ENCODE measurements at regions not wholly inside any gene's neighbourhood (a gene's known extent, or its start where the extent isn't known, plus 50 kb on each side); places are given as distances from the start of the nearest gene placed in this dataset.

DNA sequence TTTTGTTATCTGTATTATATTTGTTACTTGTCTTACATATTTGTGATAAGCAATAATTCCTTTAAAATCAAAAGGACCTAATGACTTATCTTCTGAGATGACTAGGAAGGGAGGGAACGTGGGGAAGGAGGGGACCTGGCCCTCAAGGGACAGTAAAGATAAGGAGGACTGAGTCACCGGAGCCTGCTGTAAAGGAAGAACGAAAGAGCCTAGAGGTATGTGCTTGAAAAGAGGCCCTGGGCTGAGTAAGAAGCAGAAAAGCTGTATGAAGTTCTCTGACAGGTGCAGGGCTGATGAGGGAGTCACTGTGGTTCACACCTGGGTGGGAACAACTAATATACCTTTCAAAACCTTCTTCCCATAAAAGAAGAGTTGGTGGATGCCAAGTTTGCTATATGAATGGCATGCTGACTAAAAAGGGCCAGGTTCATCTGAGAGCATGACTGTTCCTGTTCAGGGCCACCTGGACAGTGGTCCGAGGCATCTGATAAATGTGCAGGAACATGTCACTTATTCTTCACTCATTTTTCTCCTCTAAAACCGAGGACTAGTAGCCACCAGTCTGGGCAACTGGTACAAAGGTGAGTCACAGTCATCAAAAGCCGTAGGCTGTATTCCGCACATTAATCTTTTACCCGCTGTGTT is 111.3 kb downstream of the TNFAIP3 start:
- BruUV-seq (replicated peaks), result no TSS peak
- Histone ChIP-seq H3K27me3 (ENCODE audit: control insufficient read depth in 1 of 2, insufficient read depth in 2 of 2, low read length in 2 of 2) (peaks cover 0 to 40% of the 10 kb centered on the region in 2 experiments; a peak in 4 of 5 replicates), H2AFZ (ENCODE audit: low read length) (no peak overlapping the region), H3K9ac (ENCODE audit: insufficient read depth, low read depth, low read length) (no peak overlapping the region), H3K27ac (ENCODE audit: extremely low read length, insufficient read depth, low read length) (no peak overlapping the region), H3K4me2 (ENCODE audit: low read depth, low read length) (no peak overlapping the region), H3K9me3 (ENCODE audit: low read length) (no peaks in the 10 kb centered on the region), H3K36me3 (replicated peaks in 1 of 2; ENCODE audit: control insufficient read depth in 1 of 2, insufficient read depth in 2 of 2, low read length in 2 of 2) (no peaks in the 10 kb centered on the region), H3K4me3 (replicated peaks in 1 of 3; ENCODE audit: insufficient read depth in 1 of 3, low read depth in 2 of 3, low read length in 3 of 3) (no peak overlapping the region), H3K4me1 (ENCODE audit: insufficient read depth, low read length) (no peaks in the 10 kb centered on the region), H4K20me1 (ENCODE audit: insufficient read depth, low read length) (no peaks in the 10 kb centered on the region), H3K79me2 (ENCODE audit: insufficient read depth, low read length) (no peaks in the 10 kb centered on the region)
- ChIA-PET CTCF (ENCODE audit: low intra/inter-chr PET ratio, low total read pairs) (no interaction called here), POLR2A (no interaction called here)
- no peak for DNase-seq (ENCODE audit: low spot score)
- no peak for ATAC-seq
- FAIRE-seq, result no peak
- 40% methylated on average over 8 of the region's 8 CpGs for WGBS (ENCODE audit: low lambda C conversion rate)
- in situ Hi-C loops (cut with HindIII; ENCODE audit: extremely low pct_ligation_motif_present, low pct_unique_long_range_greater_than_20kb) (no loop called here), intact Hi-C loops (cut with micrococcal nuclease; ENCODE audit: unreplicated experiment) (no loop called here)
- TF ChIP-seq ZNF343 (CRISPR knock-in tag; IDR thresholded peaks at IDR 0.05) (no peak), ZNF761 (CRISPR knock-in tag; conservative IDR thresholded peaks at IDR 0.05) (no peak), HCFC1 (IDR thresholded peaks at IDR 0.05; ENCODE audit: low read depth, low read length) (no peak), ZZZ3 (CRISPR knock-in tag; IDR thresholded peaks at IDR 0.05; ENCODE audit: borderline replicate concordance) (no peak), MAFK (conservative IDR thresholded peaks at IDR 0.05 in 1 of 2, IDR thresholded peaks at IDR 0.05 in 1 of 2; ENCODE audit: low read length in 2 of 2) (no peak), YEATS4 (CRISPR knock-in tag; IDR thresholded peaks at IDR 0.05; ENCODE audit: borderline replicate concordance) (no peak), ZNF570 (CRISPR knock-in tag; IDR thresholded peaks at IDR 0.05; ENCODE audit: borderline replicate concordance) (no peak), KAT7 (CRISPR knock-in tag; IDR thresholded peaks at IDR 0.05; ENCODE audit: borderline replicate concordance) (no peak), ATM (IDR thresholded peaks at IDR 0.05; ENCODE audit: borderline replicate concordance) (no peak), GATA4 (IDR thresholded peaks at IDR 0.05; ENCODE audit: borderline replicate concordance, low read depth) (no peak)
- TF ChIP-seq, protein P1, sequence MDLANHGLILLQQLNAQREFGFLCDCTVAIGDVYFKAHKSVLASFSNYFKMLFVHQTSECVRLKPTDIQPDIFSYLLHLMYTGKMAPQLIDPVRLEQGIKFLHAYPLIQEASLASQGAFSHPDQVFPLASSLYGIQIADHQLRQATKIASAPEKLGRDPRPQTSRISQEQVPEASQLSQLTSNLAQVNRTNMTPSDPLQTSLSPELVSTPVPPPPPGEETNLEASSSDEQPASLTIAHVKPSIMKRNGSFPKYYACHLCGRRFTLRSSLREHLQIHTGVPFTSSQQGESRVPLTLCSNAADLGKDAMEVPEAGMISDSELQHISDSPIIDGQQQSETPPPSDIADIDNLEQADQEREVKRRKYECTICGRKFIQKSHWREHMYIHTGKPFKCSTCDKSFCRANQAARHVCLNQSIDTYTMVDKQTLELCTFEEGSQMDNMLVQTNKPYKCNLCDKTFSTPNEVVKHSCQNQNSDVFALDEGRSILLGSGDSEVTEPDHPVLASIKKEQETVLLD (CRISPR knock-in tag; IDR thresholded peaks at IDR 0.05; ENCODE audit: low read depth), result no peak
- TF ChIP-seq, protein P2, sequence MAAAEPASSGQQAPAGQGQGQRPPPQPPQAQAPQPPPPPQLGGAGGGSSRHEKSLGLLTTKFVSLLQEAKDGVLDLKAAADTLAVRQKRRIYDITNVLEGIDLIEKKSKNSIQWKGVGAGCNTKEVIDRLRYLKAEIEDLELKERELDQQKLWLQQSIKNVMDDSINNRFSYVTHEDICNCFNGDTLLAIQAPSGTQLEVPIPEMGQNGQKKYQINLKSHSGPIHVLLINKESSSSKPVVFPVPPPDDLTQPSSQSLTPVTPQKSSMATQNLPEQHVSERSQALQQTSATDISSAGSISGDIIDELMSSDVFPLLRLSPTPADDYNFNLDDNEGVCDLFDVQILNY (CRISPR knock-in tag; conservative IDR thresholded peaks at IDR 0.05), result no peak
- TF ChIP-seq, protein P3, sequence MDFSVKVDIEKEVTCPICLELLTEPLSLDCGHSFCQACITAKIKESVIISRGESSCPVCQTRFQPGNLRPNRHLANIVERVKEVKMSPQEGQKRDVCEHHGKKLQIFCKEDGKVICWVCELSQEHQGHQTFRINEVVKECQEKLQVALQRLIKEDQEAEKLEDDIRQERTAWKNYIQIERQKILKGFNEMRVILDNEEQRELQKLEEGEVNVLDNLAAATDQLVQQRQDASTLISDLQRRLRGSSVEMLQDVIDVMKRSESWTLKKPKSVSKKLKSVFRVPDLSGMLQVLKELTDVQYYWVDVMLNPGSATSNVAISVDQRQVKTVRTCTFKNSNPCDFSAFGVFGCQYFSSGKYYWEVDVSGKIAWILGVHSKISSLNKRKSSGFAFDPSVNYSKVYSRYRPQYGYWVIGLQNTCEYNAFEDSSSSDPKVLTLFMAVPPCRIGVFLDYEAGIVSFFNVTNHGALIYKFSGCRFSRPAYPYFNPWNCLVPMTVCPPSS (IDR thresholded peaks at IDR 0.05), result no peak
- TF ChIP-seq, protein P4, sequence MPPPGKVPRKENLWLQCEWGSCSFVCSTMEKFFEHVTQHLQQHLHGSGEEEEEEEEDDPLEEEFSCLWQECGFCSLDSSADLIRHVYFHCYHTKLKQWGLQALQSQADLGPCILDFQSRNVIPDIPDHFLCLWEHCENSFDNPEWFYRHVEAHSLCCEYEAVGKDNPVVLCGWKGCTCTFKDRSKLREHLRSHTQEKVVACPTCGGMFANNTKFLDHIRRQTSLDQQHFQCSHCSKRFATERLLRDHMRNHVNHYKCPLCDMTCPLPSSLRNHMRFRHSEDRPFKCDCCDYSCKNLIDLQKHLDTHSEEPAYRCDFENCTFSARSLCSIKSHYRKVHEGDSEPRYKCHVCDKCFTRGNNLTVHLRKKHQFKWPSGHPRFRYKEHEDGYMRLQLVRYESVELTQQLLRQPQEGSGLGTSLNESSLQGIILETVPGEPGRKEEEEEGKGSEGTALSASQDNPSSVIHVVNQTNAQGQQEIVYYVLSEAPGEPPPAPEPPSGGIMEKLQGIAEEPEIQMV (CRISPR knock-in tag; IDR thresholded peaks at IDR 0.05; ENCODE audit: low read depth), result no peak
- TF ChIP-seq, protein P5, sequence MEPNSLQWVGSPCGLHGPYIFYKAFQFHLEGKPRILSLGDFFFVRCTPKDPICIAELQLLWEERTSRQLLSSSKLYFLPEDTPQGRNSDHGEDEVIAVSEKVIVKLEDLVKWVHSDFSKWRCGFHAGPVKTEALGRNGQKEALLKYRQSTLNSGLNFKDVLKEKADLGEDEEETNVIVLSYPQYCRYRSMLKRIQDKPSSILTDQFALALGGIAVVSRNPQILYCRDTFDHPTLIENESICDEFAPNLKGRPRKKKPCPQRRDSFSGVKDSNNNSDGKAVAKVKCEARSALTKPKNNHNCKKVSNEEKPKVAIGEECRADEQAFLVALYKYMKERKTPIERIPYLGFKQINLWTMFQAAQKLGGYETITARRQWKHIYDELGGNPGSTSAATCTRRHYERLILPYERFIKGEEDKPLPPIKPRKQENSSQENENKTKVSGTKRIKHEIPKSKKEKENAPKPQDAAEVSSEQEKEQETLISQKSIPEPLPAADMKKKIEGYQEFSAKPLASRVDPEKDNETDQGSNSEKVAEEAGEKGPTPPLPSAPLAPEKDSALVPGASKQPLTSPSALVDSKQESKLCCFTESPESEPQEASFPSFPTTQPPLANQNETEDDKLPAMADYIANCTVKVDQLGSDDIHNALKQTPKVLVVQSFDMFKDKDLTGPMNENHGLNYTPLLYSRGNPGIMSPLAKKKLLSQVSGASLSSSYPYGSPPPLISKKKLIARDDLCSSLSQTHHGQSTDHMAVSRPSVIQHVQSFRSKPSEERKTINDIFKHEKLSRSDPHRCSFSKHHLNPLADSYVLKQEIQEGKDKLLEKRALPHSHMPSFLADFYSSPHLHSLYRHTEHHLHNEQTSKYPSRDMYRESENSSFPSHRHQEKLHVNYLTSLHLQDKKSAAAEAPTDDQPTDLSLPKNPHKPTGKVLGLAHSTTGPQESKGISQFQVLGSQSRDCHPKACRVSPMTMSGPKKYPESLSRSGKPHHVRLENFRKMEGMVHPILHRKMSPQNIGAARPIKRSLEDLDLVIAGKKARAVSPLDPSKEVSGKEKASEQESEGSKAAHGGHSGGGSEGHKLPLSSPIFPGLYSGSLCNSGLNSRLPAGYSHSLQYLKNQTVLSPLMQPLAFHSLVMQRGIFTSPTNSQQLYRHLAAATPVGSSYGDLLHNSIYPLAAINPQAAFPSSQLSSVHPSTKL (CRISPR knock-in tag; IDR thresholded peaks at IDR 0.05), result no peak
